SU-DHL-6 (cell line): ENCODE measurements at regions not wholly inside any gene's neighbourhood (a gene's known extent, or its start where the extent isn't known, plus 50 kb on each side); places are given as distances from the start of the nearest gene placed in this dataset.

ENCODE experiments used
- H2AFZ ChIP-seq: fragments of 200-600 bp; sonication (generic); 2 replicates; pipeline ENCODE4 v1.6.1; 2014; ENCODE audit warnings: low read depth, mild to moderate bottlenecking, moderate library complexity, mixed read lengths, antibody characterized with exemption, low read length; ENCODE audit not compliant: severe bottlenecking
- H3F3A ChIP-seq: fragments of 200-600 bp; shearing (Covaris generic); 2 replicates; pipeline ENCODE4 v1.6.0; 2016; ENCODE audit warnings: antibody characterized with exemption, mild to moderate bottlenecking; ENCODE audit not compliant: insufficient read depth
- H3K27ac ChIP-seq: fragments of 200-600 bp; sonication (generic); 2 replicates; pipeline ENCODE4 v1.5.1; 2016; ENCODE audit warnings: low read depth, mild to moderate bottlenecking, low read length, moderate library complexity, mixed read lengths
- H3K27me3 ChIP-seq: fragments of 200-600 bp; sonication (generic), shearing (Covaris generic); 2 replicates; pipeline ENCODE4 v1.6.0; 2014; ENCODE audit warnings: mild to moderate bottlenecking, low read length
- H3K36me3 ChIP-seq: fragments of 200-600 bp; sonication (generic); 2 replicates; pipeline ENCODE4 v1.6.1; 2014; ENCODE audit warnings: mild to moderate bottlenecking, low read length, mixed read lengths
- H3K4me2 ChIP-seq: fragments of 300-600, 200-600 bp; shearing (Covaris generic), sonication (generic); 2 replicates; pipeline ENCODE4 v1.6.0; 2014; ENCODE audit warnings: low read length, low read depth, mild to moderate bottlenecking; ENCODE audit not compliant: poor library complexity, severe bottlenecking
- H3K4me3 ChIP-seq: fragments of 200-600 bp; sonication (generic); 2 replicates; pipeline ENCODE4 v1.5.1; 2014; ENCODE audit warnings: antibody characterized with exemption, low read length, mild to moderate bottlenecking, mixed read lengths; ENCODE audit not compliant: insufficient read depth, poor library complexity, severe bottlenecking
- H3K79me2 ChIP-seq: fragments of 200-600 bp; sonication (generic); 2 replicates; pipeline ENCODE4 v1.6.1; 2014; ENCODE audit warnings: mild to moderate bottlenecking, low read length, moderate library complexity; ENCODE audit not compliant: insufficient read depth
- H3K9ac ChIP-seq: fragments of 200-600 bp; sonication (generic); 2 replicates; pipeline ENCODE4 v1.7.0; 2014; ENCODE audit warnings: mild to moderate bottlenecking, low read length
- H3K9me2 ChIP-seq: fragments of 200-600 bp; sonication (generic); replicated peaks from 2 replicates; pipeline ENCODE4 v1.6.1; 2014; ENCODE audit warnings: low read length; ENCODE audit not compliant: insufficient read depth
- H3K9me3 ChIP-seq: fragments of 200-600 bp; sonication (generic); 2 replicates; pipeline ENCODE4 v1.6.1; 2014; ENCODE audit warnings: low read length, mixed read lengths; ENCODE audit not compliant: insufficient read depth
- H4K20me1 ChIP-seq: fragments of 200-600 bp; sonication (generic); 2 replicates; pipeline ENCODE4 v1.6.1; 2014; ENCODE audit warnings: low read depth, mild to moderate bottlenecking, antibody characterized with exemption, low read length, moderate library complexity, mixed read lengths
- CTCF ChIP-seq: fragments of 200-600 bp; sonication (generic); IDR thresholded peaks from one replicate; pipeline ENCODE4 v1.5.1; 2017; ENCODE audit warnings: antibody characterized with exemption, mild to moderate bottlenecking, low read length, moderate library complexity; ENCODE audit not compliant: insufficient read depth, poor library complexity, severe bottlenecking
- EZH2phosphoT487 ChIP-seq: fragments of 200-600 bp; sonication (generic), shearing (Covaris generic); conservative IDR thresholded peaks from 2 replicates; pipeline ENCODE4 v1.6.1; 2018; ENCODE audit warnings: mild to moderate bottlenecking, antibody characterized with exemption, low read length, moderate library complexity, mixed read lengths

GRCh38 chr21:33136847-33137502, 67.0 kb downstream of the OLIG1 start:
- Histone ChIP-seq H3K9ac (no peak overlapping the region), H3K79me2 (no peaks in the 10 kb centered on the region), H2AFZ (no peak overlapping the region), H3K9me2 (no peaks in the 10 kb centered on the region), H3K4me2 (no peak overlapping the region), H4K20me1 (no peaks in the 10 kb centered on the region), H3K27me3 (no peaks in the 10 kb centered on the region), H3K9me3 (no peaks in the 10 kb centered on the region), H3K27ac (no peak overlapping the region), H3K4me3 (no peak overlapping the region), H3F3A (no peaks in the 10 kb centered on the region), H3K36me3 (no peaks in the 10 kb centered on the region)
- no peak for TF ChIP-seq CTCF
- no peak for TF ChIP-seq EZH2phosphoT487

- no peaks in the 10 kb centered on the region for H4K20me1 ChIP-seq
- TF ChIP-seq EZH2phosphoT487: no peak
- no peaks in the 10 kb centered on the region for H3K36me3 ChIP-seq
- no peaks in the 10 kb centered on the region for H3K79me2 ChIP-seq
- no peak overlapping the region for H3K9ac ChIP-seq
- H3K4me3 ChIP-seq: no peak overlapping the region
- no peak overlapping the region for H2AFZ ChIP-seq
- no peaks in the 10 kb centered on the region for H3K9me2 ChIP-seq
- H3F3A ChIP-seq: no peaks in the 10 kb centered on the region
- H3K4me2 ChIP-seq: no peak overlapping the region
- H3K27ac ChIP-seq: no peak overlapping the region
- H3K9me3 ChIP-seq: no peaks in the 10 kb centered on the region
- no peaks in the 10 kb centered on the region for H3K27me3 ChIP-seq
Measured at GRCh38 chr21:33139084-33139483, 69.1 kb downstream of the OLIG1 start.

GRCh38 chr21:33140288-33140687, 70.3 kb downstream of the OLIG1 start:
- H3K9me2 ChIP-seq: no peaks in the 10 kb centered on the region
- H3F3A ChIP-seq: no peaks in the 10 kb centered on the region
- H3K27me3 ChIP-seq: no peaks in the 10 kb centered on the region
- no peaks in the 10 kb centered on the region for H3K79me2 ChIP-seq
- H2AFZ ChIP-seq: no peak overlapping the region
- no peaks in the 10 kb centered on the region for H4K20me1 ChIP-seq
- TF ChIP-seq CTCF (no peak), EZH2phosphoT487 (no peak)
- H3K36me3 ChIP-seq: no peaks in the 10 kb centered on the region
- no peak overlapping the region for H3K4me3 ChIP-seq
- no peak overlapping the region for H3K4me2 ChIP-seq
- H3K9me3 ChIP-seq: no peaks in the 10 kb centered on the region
- H3K9ac ChIP-seq: no peak overlapping the region
- no peak overlapping the region for H3K27ac ChIP-seq

GRCh38 chr21:33146467-33146866, 76.5 kb downstream of the OLIG1 start:
- no peak overlapping the region for H2AFZ ChIP-seq
- TF ChIP-seq EZH2phosphoT487: no peak
- TF ChIP-seq CTCF: no peak
- no peak overlapping the region for H3K9ac ChIP-seq
- no peaks in the 10 kb centered on the region for H3F3A ChIP-seq
- no peaks in the 10 kb centered on the region for H3K27me3 ChIP-seq
- no peaks in the 10 kb centered on the region for H3K9me2 ChIP-seq
- H3K79me2 ChIP-seq: no peaks in the 10 kb centered on the region
- H3K36me3 ChIP-seq: no peaks in the 10 kb centered on the region
- H3K27ac ChIP-seq: no peak overlapping the region
- no peak overlapping the region for H3K4me2 ChIP-seq
- H4K20me1 ChIP-seq: no peaks in the 10 kb centered on the region
- H3K4me3 ChIP-seq: no peak overlapping the region
- H3K9me3 ChIP-seq: no peaks in the 10 kb centered on the region
